Mesenteric fat pad (tissue), 1 donor: ENCODE measurements at regions not wholly inside any gene's neighbourhood (a gene's known extent, or its start where the extent isn't known, plus 50 kb on each side); places are given as distances from the start of the nearest gene placed in this dataset.

Source experiments
- DNase-seq: peaks from one replicate; pipeline ENCODE4 v3.0.0-alpha.2; 2020; ENCODE audit warnings: low spot score
- donor health status: DM: yes; HTN: yes; CAD: no.

DNA sequence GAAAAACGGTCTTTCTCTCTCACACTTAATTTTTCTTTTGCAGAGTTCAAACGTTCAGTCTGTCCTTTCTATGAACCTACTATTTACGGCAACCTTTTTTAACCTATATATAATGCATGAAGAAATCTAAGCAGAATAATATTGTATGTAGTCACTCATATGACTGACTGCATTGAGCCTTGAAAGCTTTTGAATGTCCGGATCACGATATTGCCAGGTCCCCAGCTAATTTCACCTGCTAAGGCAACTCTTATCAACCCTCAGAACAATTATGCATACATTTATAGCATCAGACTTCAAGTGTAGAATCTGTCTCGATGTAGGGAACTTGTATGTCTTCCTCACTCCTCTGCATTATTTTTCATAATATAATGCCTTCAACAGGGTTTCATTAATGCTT, 1083.8 kb upstream of the KLHL29 start:
- no peak for DNase-seq

DNA sequence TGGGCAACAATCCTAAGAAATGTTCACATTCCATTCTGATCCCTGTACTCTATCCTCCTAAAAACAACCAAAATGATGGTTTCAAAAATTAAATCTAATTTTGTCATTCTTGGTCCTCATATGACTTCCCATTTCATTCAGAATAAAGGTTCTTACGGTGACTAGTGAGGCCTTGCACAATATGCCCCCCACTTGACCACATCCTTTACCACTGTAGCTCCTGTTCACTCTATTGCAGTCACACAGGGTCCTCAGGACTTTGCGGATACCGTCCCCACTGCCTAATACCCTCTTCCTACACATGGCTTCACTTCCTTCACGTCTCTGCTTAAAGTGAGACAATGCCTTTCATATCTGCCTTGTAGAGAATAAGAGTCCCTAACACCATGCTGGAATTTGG, 1058.7 kb upstream of the KLHL29 start:
- no peak for DNase-seq

DNA sequence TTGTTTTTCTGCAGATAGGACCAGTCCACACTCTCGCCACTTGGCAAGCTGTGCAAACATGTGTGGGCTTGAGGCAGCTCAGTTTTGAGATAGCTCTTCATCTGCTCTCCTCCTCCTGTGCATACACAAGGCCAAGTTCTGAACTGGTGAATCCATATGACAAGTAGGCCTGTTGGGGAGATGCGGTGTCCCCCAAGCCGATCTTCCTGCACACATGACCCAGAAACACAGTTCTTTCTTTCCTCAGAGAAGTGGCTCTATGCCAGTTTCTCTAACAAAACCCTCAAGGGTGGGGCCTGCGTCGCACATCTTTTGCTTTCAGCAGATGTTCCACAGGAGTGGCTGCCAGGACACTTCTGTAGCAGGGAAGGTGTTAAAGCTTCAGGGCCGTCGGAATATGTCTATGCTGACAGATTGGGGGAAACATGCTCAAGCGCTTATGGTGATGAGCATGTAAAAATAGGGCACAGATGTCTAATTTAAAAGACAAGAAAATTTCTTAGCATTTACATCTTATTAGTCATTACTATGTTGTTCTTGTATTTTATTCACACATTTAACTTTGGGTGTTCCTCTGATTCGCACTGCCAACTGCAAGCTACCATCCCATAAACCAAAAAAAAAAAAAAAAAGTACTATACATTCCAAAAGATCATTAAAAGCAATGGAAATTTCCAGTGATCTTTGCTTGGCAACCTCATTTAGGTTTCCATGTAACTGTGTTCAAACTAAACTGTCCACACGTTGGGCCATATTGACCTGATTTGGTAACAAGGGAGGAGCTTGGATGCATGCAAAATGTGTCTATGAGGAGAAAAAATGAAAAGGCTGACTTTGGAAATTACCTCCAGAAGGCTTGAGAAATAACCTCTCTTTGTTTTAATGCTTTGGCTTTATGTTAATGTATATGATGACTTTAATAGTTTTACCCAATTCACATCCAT, 1055.5 kb upstream of the KLHL29 start:
- no peak for DNase-seq

DNA sequence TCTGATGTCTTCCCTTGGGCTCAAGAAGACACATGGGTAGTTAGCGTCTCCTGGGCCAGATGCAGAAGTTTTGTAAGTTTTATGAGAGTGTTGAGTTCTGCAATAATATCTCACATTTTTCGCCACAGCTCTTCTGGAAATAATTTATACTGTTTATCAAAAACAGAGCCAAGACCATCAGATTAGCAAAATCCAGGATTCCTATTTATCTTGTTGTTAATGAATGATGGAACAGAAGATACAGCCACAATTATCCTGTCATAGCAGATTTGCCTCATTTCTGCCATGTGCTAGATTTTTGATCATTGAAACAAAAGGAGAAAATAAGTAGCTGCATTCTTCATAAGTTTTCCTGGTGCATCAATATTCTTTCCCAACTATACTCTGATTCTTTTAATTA, 1048.6 kb upstream of the KLHL29 start:
- DNase-seq = no peak

DNA sequence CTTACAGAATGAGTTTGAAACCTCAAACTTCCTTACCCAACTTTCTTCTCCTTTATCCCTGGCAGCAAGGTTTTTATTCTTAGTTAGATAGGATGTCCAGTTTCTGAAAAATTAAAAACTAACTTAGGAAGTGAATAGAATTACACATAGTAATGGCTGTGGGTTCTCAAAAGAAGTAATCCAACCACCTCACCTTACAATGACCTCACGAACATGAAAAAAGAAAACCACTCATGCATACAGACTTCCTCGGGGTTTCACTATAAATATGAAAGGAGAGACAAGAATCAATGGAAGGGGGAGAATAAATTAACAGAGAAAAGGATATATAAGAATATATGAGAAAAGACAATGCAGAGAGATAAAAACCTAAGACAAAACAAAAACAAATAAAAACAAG, 1044.3 kb upstream of the KLHL29 start:
- no peak for DNase-seq

DNA sequence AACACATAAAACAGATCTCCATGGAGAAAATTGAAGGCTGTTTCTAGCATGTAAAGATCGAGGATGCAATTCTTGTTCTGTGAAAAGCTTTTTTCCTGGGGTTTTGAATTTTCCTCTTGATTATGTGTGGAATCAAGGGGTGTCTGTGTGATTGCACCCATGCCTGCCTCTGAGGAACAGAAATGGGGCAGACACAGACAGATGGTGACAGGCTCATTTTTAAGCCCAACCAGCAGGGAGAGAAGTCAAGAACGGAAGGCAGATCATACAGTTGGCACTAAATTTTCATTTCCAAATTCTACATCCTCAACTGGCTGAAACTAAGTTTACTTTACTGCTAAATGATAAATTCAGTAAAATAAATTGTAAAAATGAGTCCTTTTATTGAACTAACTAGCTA, 1037.7 kb upstream of the KLHL29 start:
- DNase-seq = no peak

DNA sequence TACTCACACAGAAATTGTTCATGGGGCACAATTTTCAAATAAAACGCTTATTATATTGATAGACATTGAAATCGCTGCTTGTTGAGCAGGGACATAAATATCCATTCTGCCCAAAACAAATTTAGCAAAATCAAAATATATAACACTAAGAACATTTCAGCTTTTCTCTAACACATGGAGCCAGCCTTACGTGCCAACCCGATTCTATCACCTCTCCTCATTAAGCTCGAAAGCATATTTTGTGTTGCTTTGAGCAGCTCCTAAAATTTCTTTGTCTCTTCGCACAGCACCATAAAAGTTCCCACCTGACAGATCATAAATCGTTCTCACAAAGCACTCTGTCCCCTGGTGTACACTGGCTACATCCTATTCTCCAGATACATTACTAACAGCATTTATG, 1034.4 kb upstream of the KLHL29 start:
- no peak for DNase-seq

DNA sequence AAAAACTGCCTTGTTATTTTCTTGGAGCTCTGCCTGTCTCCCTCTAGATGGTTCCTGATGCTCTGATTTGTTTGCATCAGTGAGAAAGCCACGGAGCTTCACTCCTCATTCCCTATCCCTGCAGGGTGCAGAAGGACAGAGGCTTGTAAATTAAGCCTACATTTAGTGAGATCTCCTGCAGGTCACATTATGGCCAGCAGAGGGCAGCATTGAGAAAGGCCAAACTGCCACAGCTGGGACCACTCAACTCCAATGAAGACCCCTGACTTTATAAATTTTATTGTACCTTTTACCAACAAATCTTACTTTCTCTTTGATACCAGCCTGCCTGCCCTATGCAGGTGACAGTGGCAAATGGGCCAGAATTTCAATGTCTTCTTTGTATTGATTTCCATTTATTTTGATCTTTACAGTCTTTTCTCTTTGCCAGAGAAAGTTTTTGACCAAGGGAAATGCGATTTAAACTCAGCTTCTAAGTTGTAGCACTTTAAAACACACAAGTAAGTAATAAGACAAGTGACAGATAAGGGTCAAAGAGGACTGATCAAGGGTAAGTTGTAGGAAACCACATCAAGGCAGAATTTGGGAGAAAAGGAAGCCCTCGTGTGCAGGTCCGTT, 1029.1 kb upstream of the KLHL29 start:
- no peak for DNase-seq

DNA sequence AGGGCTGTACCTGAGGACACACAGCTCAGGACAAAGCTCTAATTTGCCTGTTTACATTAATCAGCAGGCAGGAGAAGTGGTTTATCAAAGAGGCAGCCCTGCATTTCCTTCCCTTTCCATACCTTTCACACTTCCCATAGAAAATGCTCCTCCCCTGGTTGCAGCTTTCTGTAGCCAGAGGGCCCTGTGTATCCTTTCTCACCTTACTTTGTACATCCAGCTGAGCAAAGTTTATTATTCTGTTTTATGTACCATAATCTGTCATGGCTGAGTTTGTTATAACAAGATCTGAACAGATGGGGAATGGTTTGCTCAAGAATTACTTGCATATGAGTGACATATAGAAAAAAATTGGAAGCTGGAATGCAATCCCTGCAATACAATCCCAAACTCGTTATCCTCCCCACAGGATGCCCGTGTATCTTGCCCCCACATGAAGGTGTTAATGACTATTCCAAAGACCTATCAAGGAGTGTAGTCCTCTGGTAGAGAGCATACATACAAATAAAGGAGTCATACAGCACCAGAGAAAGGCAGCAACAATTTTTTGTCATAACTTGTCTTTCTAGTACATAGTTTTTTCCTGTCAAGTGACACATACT, 1025.8 kb upstream of the KLHL29 start:
- DNase-seq = no peak

DNA sequence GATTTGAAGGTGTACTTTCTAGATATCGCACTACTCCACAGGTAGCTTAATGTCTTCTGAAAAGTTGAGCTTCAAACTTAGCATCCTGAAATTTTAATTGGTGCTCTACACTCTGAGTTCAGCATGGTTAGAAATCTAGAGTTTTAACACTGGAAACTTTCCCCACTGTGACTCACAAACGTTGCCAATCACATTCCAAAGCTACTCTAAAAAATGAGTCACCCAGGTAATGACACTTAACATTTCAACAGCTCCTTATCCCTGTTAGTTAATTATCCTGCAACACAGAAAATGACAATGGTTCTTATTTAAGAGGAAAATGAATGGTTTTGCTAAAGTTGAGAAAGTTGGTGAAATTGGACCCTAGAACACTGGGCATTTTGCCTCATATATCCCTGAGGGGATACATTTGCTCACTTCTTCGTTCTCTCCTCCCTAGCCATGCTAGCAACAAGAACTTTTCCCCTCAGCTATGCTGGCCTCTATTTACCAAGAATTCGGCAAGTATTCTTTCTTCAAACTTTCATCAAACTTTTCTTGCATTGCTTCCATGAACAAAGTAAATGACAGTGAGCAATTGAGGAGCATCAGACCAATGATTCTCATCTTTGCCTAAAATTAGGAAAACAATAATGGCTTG, 1024.1 kb upstream of the KLHL29 start:
- no peak for DNase-seq

DNA sequence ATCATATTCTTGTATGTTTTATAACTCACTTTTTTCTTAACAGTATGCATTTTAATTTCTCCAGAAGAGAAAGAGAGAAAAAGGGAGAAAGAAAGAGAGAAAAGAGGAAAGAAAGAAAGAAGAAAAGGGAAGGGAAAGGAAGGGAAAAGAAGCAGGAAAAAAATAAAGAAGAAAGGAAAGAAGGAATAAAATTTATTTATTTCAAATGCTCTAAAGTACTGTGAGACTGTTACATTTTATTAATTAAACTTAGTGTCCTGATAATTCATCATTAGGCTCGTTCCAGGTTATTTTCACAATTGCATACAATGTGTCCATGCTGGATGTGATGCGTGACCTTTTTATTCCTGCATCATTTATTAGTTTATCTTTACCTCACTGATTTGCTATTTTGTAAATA, 1023.4 kb upstream of the KLHL29 start:
- no peak for DNase-seq

DNA sequence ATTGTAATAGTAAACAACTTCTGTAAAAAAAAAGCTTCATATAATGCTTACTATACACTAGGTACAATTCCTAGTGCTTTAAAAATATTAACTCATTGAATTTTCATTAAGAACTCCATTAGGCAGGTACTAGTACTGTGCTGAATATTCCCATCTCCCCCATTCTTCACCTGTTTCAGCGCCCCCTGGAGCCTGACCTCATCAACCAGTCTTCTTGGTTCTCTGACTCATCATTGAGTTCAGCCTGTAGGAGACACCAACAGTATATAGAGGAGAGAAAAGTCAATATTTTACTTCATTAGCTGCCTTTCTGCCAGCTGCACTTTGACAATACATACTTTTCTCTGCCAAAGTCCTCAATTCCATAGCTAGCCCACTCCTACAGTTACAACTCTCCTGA, 1009.9 kb upstream of the KLHL29 start:
- DNase-seq = no peak

DNA sequence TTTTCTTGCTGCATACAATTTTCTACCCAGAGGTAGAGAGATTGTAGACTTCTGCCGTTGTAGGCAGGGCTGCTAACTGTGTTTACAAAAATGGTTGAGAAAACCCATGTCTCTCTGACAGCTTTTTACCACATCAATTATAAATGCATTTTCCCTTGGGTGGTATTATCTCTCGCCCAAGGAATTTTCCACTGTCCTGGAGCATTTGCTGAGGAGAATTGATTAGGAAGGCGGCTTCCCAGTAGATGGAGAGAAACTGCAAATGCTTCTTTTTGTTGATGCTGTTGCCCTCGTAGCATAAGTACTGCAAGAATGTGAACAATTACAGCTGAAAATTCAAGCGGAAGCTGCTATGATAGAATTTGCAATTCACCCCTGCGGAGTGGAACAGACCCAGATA, 1007.7 kb upstream of the KLHL29 start:
- no peak for DNase-seq

DNA sequence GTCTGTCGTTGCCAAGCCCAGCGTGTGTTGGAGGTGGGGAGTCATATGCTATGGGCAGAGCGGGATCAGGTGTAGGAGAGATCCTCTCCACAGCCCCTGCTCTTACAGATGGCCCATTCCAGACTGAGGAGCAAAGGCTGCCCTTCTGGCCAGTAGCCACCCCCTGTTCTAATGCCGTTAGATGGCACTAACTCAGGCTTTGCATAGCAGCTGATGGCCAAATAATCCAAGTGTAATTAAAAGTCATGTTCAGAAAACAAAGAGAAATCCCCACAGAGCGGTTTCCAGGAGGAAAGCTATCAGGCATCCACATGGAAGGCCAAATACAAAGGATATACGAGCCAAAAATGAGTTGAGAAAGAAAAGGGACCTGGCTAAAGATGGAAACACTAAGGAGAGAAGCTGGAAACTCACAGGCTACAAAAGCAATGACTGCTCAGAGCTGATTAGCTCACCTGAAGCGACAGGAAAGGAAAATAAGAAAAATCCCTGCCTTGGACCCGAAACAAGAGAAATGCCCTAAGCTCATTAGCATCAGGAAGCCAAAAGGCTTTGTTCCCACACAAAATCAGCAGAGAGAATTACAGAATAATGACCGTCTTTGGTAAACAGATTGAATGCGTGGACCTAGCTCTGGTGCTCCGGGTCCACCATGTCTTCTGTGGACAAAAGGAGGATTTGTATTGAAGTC, 1002.4 kb upstream of the KLHL29 start:
- no peak for DNase-seq

DNA sequence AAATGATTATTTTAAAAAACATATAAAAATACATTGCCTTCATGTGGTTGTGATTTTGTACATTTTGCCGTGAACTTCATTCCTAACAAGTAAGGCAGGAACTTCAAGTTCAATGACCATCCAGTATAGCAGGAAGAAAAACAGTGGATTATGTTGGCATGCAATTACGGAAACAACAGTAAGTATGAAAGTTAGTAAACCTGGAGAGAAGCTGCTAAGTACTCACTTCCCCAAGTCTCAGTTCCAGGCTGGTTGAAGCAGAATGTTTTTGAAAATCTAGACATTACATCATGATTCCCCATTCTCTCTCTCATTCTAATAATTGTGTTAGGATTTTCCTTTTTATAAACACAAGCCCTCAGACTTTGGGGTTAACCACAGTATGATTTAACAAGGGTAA, 987.1 kb upstream of the KLHL29 start:
- DNase-seq = no peak

DNA sequence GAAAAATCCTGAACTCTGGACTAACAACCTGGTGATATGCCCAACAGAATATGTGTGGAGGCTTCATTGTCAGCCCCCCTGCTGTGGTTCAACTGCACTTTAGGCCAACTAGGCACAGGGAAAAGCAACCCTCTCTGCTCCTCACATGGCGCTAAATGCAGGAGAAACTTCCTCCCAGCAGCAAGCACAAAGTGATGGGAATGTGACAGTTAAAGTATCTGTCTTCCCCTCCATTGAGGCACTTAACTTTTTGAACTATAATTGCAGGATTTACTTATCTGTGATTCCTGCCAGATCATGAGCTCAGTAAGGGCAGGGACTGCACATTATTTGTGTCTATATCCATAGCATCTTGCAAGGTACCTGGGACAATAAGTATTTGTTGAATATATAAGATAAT, 981.2 kb upstream of the KLHL29 start:
- DNase-seq = no peak

DNA sequence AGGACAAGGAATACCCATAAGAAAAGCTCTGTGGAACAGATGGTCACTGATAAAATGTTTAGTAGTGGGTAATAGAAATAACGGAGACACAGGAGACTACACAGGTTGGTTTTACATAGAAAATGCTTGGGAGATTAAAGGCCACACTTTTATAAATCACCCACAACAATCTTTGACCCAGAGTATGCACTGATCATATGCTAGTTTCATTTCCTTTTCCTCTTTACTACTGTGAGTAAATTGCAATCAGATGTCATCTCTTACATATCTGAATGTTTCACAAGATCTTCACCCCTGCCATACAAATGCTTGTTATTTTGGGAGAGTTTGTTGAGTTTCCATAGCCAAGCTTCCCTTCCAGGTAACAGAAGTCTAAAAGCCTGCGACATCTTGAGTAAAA, 978.4 kb upstream of the KLHL29 start:
- DNase-seq = no peak

DNA sequence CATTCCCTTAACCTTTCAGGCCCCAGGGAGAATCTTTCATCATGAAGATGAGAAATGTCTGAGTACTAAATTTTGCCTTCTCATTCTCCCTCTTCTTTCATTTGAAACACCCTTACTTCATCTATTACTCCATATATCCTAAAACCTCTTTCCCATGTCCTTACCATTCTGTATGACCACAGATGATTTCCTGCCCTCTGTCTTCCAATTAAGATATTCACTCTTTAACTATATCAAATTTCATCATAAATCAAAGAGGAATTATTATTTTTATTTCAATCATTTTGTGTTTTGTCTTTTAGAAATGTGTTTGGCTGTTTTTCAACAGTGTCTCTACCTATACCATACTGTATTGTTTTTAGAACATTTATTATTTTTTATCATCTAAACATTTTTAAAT, 964.9 kb upstream of the KLHL29 start:
- no peak for DNase-seq

DNA sequence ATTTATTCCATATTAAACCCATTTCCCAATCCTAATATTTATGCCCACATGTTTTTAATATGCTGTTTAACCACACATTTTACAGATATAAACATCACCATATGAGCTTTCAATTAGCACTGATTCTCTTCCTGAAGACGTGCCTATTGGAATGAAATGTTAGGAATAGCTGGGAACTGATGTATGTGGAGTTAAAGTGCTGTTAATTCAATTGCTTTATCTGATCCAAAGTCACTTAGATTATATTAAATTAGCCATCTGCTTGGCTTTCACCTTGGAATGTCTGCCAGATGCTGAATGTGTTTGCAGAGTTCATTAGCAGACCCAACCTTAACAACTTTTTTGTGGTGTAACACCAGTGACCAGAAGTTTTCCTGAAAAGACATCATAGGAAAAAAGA, 942.9 kb upstream of the KLHL29 start:
- DNase-seq = no peak

DNA sequence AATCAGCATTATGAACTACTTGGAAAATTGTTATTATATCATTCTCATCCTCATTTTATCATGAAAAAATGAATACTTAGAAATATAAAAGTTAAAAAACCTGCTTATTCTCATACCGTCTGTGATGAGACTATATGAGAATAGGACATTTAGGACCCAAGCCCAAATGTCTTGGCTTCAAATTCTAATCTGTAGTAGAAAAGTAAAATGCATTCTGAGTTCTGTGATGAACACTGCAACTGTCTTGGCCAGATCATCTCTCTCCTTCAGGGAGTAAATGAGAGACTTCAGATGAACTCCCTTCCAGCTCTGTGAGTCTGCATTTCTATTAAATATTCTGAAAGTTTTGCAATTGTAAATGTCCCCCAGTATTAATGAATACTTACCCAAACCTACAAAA, 940.7 kb upstream of the KLHL29 start:
- DNase-seq = no peak

DNA sequence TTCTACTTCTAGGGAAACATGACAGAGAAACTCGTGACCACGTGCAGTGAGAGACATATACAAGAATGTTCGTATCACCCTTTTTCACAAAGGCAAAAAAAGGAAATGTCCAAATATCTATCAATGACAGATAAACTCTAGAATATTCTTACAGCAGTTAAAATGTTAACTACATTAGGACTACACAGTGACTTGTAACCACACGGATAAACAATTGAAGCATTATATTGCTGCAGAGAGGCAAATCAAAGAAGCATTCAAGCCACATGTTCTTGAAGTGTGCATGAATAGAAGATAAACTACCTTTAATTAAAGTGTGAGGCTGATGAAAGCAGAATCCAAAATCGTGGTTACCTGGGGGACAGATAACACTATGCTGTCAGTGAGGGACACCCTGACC, 935.3 kb upstream of the KLHL29 start:
- no peak for DNase-seq

DNA sequence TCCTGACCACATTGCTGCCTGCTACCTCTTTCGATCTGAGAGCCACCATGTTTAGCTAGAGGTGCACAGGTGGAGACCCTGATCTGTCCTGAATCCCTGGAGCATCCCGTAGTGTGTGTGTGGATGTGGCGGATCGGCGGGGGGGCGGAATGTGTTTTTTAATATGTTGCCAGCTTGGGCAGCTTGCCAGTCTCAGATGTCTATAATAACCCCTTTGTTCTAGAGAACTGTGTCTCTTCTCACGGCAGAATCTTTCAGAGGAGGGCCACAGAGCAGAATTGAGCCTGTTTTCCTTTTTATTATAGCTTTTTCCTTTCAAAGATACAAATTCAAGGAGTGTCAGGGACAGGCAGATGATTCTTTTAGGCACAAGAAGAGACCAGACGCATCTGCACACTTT, 934.1 kb upstream of the KLHL29 start:
- DNase-seq = no peak
